Right lobe of liver (tissue), 4 donors: ENCODE measurements at regions not wholly inside any gene's neighbourhood (a gene's known extent, or its start where the extent isn't known, plus 50 kb on each side); places are given as distances from the start of the nearest gene placed in this dataset.
"Not testable (repeated sequence)": the region's sequence is repeated elsewhere in the genome, so short reads cannot be mapped to it uniquely, and the experiment has no call there.

Experiments used
- CTCF ChIP-seq, 4 donors: fragments of 200-600 bp in 3 of 4; fragments of 450-650 bp in 1 of 4; IDR thresholded peaks; one replicate each; pipeline versions ENCODE4 v1.5.1 to v1.8.0; 2016 to 2022; ENCODE audit warnings: antibody characterized with exemption in 4 of 4, mild to moderate bottlenecking in 2 of 4
- POLR2A ChIP-seq: fragments of 450-650 bp; IDR thresholded peaks from one replicate; pipeline ENCODE4 v1.6.1; 2017; ENCODE audit warnings: antibody characterized with exemption, mild to moderate bottlenecking
- donor health status: DM: no; HTN: no; CAD: no.
- donor health status: DM: no; HTN: no; CAD: no.
- donor health status: DM: no; HTN: yes; CAD: no.

- TF ChIP-seq CTCF (IDR thresholded peaks at IDR 0.05); POLR2A: not testable (repeated sequence)
Measured at GRCh38 chr5:176043986-176044385, 75.9 kb upstream of the THOC3 start.
